ENCODE measurements at regions not wholly inside any gene's neighbourhood (a gene's known extent, or its start where the extent isn't known, plus 50 kb on each side); places are given as distances from the start of the nearest gene placed in this dataset.
"Not testable (repeated sequence)": the region's sequence is repeated elsewhere in the genome, so short reads cannot be mapped to it uniquely, and the experiment has no call there.

GRCh38 chr5:108696951-108697715, 50.6 kb upstream of the FER start:
- FAIRE-seq: no peak

DNA sequence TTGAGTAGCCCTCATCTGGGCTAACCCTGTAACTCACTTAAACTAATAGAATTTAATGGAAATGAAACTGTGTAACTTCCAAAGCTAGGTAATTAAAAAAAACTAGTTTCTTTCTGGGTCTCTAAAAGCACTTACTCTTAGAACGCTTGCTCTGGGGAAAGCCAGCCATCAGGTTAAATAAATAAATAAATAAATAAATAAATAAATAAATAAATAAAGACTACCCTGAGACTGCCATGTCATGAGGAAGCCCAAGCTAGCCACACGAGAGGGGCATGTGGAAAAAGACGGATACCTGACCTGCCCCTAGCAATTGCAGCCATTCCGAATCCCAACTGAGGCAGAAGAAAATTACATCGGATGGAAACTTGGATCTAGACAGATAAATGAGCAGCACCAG, 51.3 kb upstream of the FER start:
- no peak for FAIRE-seq

DNA sequence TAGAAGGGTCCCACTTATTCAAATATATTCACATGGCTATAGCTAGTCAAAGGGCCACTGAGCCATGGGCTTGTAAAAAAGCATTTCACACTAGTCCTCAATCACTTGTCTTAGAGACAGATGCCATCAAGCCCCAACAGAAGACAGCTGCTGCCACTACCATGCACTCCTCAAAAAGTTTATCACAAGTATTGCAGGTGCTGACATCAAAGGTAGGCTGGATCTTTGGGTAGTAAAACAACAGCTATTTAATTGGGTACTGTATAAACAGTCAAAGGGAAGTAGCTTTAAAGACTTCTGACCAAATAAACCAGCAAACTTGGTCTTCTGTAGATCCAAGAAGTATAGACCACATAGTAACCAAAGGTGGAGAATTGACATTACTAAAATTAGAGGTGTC, 59.2 kb upstream of the FER start:
- FAIRE-seq: no peak

DNA sequence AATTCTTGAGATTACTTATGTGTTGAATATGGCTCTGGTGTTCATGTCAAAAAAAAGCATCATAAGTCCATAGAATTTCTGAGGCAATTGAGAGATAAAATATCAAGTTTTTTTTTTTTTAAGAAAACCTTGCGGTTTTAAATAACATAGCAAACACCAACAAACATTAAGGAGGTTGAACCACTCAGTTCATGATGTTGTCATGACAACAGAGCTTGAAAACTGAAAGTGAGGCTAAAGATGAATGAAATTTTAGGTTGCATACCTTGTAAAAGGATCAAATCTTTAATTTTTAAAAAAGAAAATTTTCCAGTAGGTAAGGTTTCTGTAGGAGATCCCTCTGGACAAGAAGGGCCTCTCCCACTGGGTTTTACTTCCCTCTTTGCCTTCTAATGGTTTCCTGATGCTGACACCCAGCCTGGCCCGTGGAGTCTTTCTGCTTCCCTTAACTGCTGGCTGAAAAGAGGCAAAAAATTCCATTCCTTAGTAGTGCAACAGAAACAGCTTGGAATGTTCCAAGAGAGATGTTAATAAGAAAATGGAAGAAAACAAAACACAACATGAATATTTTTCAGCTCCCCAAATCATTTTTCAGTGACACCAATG, 60.0 kb upstream of the FER start:
- FAIRE-seq: no peak

DNA sequence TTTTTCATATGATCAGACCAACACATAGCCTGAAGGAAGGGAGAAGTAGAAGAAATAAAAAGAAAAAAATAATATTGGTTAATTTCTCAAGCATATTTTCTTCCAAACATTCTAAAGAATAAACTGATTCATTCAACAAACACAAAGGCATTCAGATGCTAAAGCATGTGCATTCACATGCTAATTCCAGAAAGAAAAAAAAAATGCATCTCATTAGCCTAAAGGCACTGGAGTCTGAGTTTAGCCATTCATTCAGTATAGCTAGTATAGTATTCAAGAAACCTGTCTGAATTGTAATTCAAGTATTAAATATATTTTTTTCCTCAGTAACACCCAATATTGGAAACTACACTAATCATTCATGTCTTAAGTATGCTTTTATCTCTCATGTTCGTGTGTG, 61.0 kb upstream of the FER start:
- FAIRE-seq: no peak

GRCh38 chr5:108685448-108686216, 62.1 kb upstream of the FER start:
- not testable (repeated sequence) for FAIRE-seq

GRCh38 chr5:108681079-108681921, 66.4 kb upstream of the FER start:
- peak; percentile 97 for FAIRE-seq

- no peak for FAIRE-seq
These were observed 69.6 kb upstream of the FER start for GRCh38 chr5:108678091-108678490.

GRCh38 chr5:108675736-108676135, 72.0 kb upstream of the FER start:
- FAIRE-seq: no peak

DNA sequence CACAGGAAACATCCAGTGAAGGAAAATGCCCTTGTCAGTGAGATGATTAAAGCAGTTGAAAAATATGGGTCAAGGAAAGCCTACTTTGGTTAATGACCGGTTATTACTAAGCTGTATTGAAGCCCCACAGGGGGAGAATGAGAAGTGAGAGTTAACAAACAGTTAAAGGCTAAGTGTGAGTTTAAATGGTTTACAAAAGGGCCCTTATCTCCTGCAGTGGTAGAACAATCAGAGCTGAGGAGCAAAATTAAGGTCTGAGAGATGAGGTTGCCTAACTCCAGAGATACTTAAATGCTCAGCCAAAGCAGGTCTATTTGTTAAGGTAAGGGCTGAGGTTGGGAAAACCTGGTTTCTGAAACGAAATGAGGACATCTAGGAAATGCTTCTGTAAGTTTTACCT, 75.1 kb upstream of the FER start:
- FAIRE-seq: no peak

- no peak for FAIRE-seq
These were observed 77.0 kb upstream of the FER start for GRCh38 chr5:108670591-108671289.

GRCh38 chr5:108669462-108669861, 78.2 kb upstream of the FER start:
- no peak for FAIRE-seq

- no peak for FAIRE-seq
These were observed 86.0 kb upstream of the FER start for GRCh38 chr5:108661590-108662219.

GRCh38 chr5:108661024-108661423, 86.7 kb upstream of the FER start:
- no peak for FAIRE-seq

DNA sequence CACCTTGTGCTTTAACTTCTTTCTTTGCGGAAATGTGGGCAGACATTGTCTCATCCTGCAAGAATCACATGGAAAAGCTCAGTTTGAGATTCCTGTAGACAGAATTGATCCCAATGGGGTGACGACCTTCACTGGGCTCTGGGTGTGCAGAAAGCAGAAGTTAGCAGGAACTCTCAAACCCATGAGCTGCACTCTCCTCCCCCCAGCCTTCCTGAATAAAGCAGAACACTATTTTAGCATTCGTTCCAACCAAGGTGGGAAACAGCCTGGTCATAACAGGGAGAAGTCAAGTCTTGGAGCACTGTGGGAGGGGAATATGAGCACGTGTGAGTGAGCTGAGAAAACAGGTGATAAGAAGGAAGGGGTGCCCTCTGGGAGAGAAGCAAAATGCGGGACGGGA, 87.4 kb upstream of the FER start:
- no peak for FAIRE-seq

- FAIRE-seq: no peak
These were observed 88.2 kb upstream of the FER start for GRCh38 chr5:108659531-108659930.

- no peak for FAIRE-seq
These were observed 91.8 kb upstream of the FER start for GRCh38 chr5:108655750-108656450.

DNA sequence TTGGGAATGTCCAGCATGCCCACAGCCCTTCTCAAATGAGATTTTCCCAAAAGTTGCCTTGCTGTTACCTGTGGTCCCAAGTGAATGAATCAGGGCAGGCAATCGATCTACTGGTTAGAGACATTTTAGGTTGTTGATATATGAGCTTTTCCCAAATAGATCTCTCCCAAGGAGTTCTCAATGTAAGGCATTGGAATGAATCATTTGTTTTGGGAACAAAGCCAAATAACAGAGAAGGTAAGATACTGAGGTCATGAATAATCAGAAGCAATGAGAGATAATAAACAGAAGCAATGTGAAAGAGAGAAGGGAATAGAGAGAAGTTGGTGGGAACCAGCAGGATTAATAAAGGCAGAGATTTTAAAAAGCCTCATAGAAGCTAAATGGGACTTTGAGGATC, 93.6 kb upstream of the FER start:
- FAIRE-seq: no peak

- no peak for FAIRE-seq
These were observed 94.5 kb upstream of the FER start for GRCh38 chr5:108653201-108653600.

- FAIRE-seq: peak; percentile 96
These were observed 96.7 kb upstream of the FER start for GRCh38 chr5:108650997-108651396.

- FAIRE-seq: no peak
These were observed 98.1 kb upstream of the FER start for GRCh38 chr5:108649646-108650045.
